Astrocyte (in vitro differentiated cells and primary cell): ENCODE measurements at regions not wholly inside any gene's neighbourhood (a gene's known extent, or its start where the extent isn't known, plus 50 kb on each side); places are given as distances from the start of the nearest gene placed in this dataset.
A peak's percentile ranks its signal among the peaks of the same experiment; 100 is the strongest.

Experiments
- DNase-seq: peaks from one replicate; pipeline ENCODE4 v3.0.0-alpha.2; 2010; ENCODE audit warnings: low read depth
- FAIRE-seq: peaks from 2 replicates; lab custom pipeline; 2011; peaks lifted over from hg19 to GRCh38; lab: Jason Lieb, UNC
- H2AFZ ChIP-seq: 2 replicates; pipeline ENCODE4 v1.6.0; 2012; ENCODE audit warnings: low read depth, low read length, inconsistent platforms
- H3K27ac ChIP-seq: 2 replicates; pipeline ENCODE4 v1.5.1; 2011; ENCODE audit warnings: low read depth, low read length, inconsistent platforms
- H3K27me3 ChIP-seq: 2 replicates; pipeline ENCODE4 v1.6.0; 2011; ENCODE audit warnings: low read length, inconsistent platforms; ENCODE audit not compliant: insufficient read depth
- H3K36me3 ChIP-seq: 2 replicates; pipeline ENCODE4 v1.5.1; 2011; ENCODE audit warnings: low read length, inconsistent platforms; ENCODE audit not compliant: insufficient read depth
- H3K4me1 ChIP-seq: 2 replicates; pipeline ENCODE4 v1.5.1; 2011; ENCODE audit warnings: low read length, inconsistent platforms; ENCODE audit not compliant: insufficient read depth
- H3K4me2 ChIP-seq: 2 replicates; pipeline ENCODE4 v1.6.0; 2012; ENCODE audit warnings: low read length, inconsistent platforms
- H3K4me3 ChIP-seq: 2 replicates; pipeline ENCODE4 v1.5.1; 2011; ENCODE audit warnings: low read depth, mild to moderate bottlenecking, low read length, inconsistent platforms; ENCODE audit not compliant: insufficient read depth
- H3K79me2 ChIP-seq: 2 replicates; pipeline ENCODE4 v1.6.0; 2012; ENCODE audit warnings: mild to moderate bottlenecking, low read length, inconsistent platforms; ENCODE audit not compliant: insufficient read depth
- H3K9ac ChIP-seq: 2 replicates; pipeline ENCODE4 v1.6.0; 2012; ENCODE audit warnings: mild to moderate bottlenecking, low read length, inconsistent platforms
- H3K9me3 ChIP-seq: 2 replicates; pipeline ENCODE4 v1.5.1; 2012; ENCODE audit warnings: low read depth, mild to moderate bottlenecking, low read length, inconsistent platforms; ENCODE audit not compliant: insufficient read depth
- H4K20me1 ChIP-seq: 2 replicates; pipeline ENCODE4 v1.6.0; 2012; ENCODE audit warnings: low read length, inconsistent platforms; ENCODE audit not compliant: insufficient read depth
- H3K27ac Mint-ChIP-seq: one replicate; pipeline ENCODE4 v1.8.0; 2021; ENCODE audit warnings: mild to moderate bottlenecking, mixed read lengths; ENCODE audit not compliant: unreplicated experiment
- H3K27me3 Mint-ChIP-seq: one replicate; pipeline ENCODE4 v1.8.0; 2021; ENCODE audit warnings: low read depth, mixed read lengths; ENCODE audit not compliant: unreplicated experiment
- H3K36me3 Mint-ChIP-seq: one replicate; pipeline ENCODE4 v1.8.0; 2021; ENCODE audit warnings: low read depth, mixed read lengths; ENCODE audit not compliant: unreplicated experiment
- H3K4me1 Mint-ChIP-seq: one replicate; pipeline ENCODE4 v1.8.0; 2021; ENCODE audit warnings: low read depth, mixed read lengths; ENCODE audit not compliant: unreplicated experiment
- H3K4me3 Mint-ChIP-seq: one replicate; pipeline ENCODE4 v1.8.0; 2021; ENCODE audit warnings: mild to moderate bottlenecking, moderate library complexity, mixed read lengths; ENCODE audit not compliant: unreplicated experiment
- H3K9me3 Mint-ChIP-seq: one replicate; pipeline ENCODE4 v1.8.0; 2021; ENCODE audit warnings: mild to moderate bottlenecking, mixed read lengths; ENCODE audit not compliant: unreplicated experiment
- CTCF ChIP-seq: IDR thresholded peaks from 2 replicates; pipeline ENCODE4 v1.5.1; 2011; ENCODE audit warnings: low read depth, mild to moderate bottlenecking, inconsistent platforms, low read length, moderate library complexity; ENCODE audit not compliant: insufficient read depth
- EZH2 ChIP-seq: IDR thresholded peaks from 2 replicates; pipeline ENCODE4 v1.6.1; 2012; ENCODE audit warnings: mild to moderate bottlenecking, low read length, inconsistent platforms; ENCODE audit not compliant: insufficient read depth

- no peaks in the 10 kb centered on the region for H3K79me2 ChIP-seq
- Mint-ChIP-seq H3K27ac (no peak overlapping the region), H3K36me3 (no peaks in the 10 kb centered on the region), H3K4me3 (no peak overlapping the region), H3K27me3 (no peaks in the 10 kb centered on the region), H3K9me3 (no peaks in the 10 kb centered on the region), H3K4me1 (peaks cover 3% of the 10 kb centered on the region)
- no peak overlapping the region for H3K27ac ChIP-seq
- no peak overlapping the region for H3K4me3 ChIP-seq
- no peaks in the 10 kb centered on the region for H4K20me1 ChIP-seq
- H3K4me1 ChIP-seq = no peaks in the 10 kb centered on the region
- no peaks in the 10 kb centered on the region for H3K9me3 ChIP-seq
- no peak overlapping the region for H2AFZ ChIP-seq
- TF ChIP-seq EZH2 (no peak), CTCF (no peak)
- no peak overlapping the region for H3K9ac ChIP-seq
- no peak overlapping the region for H3K4me2 ChIP-seq
- FAIRE-seq (no peak), DNase-seq (no peak)
- H3K36me3 ChIP-seq = no peaks in the 10 kb centered on the region
- H3K27me3 ChIP-seq = no peaks in the 10 kb centered on the region
These were observed 490.0 kb downstream of the PCDH20 start for GRCh38 chr13:60925686-60926085.

GRCh38 chr13:60924856-60925255 lies 490.8 kb downstream of the PCDH20 start:
- Histone ChIP-seq H3K4me1 (no peaks in the 10 kb centered on the region), H4K20me1 (no peaks in the 10 kb centered on the region), H3K4me3 (no peak overlapping the region), H3K4me2 (no peak overlapping the region), H2AFZ (no peak overlapping the region), H3K9me3 (no peaks in the 10 kb centered on the region), H3K9ac (no peak overlapping the region), H3K79me2 (no peaks in the 10 kb centered on the region), H3K27ac (no peak overlapping the region), H3K27me3 (no peaks in the 10 kb centered on the region), H3K36me3 (no peaks in the 10 kb centered on the region)
- TF ChIP-seq CTCF (no peak), EZH2 (no peak)
- Mint-ChIP-seq H3K4me1 (peaks cover 3% of the 10 kb centered on the region), H3K36me3 (no peaks in the 10 kb centered on the region), H3K27me3 (no peaks in the 10 kb centered on the region), H3K9me3 (no peaks in the 10 kb centered on the region), H3K4me3 (no peak overlapping the region), H3K27ac (no peak overlapping the region)
- DNase-seq (no peak), FAIRE-seq (no peak)

- Mint-ChIP-seq H3K27me3 (no peaks in the 10 kb centered on the region), H3K27ac (no peak overlapping the region)
- FAIRE-seq = no peak
These were observed 492.9 kb downstream of the PCDH20 start for GRCh38 chr13:60922576-60923231.

More at GRCh38 chr13:60922576-60923231, 492.9 kb downstream of the PCDH20 start:
- H3K4me1 ChIP-seq = no peaks in the 10 kb centered on the region
- no peaks in the 10 kb centered on the region for H3K36me3 Mint-ChIP-seq
- H3K9me3 ChIP-seq = no peaks in the 10 kb centered on the region
- no peak overlapping the region for H3K9ac ChIP-seq
- no peak overlapping the region for H2AFZ ChIP-seq
- no peak overlapping the region for H3K27ac ChIP-seq
- H3K27me3 ChIP-seq = no peaks in the 10 kb centered on the region
- H3K4me2 ChIP-seq = no peak overlapping the region
- no peaks in the 10 kb centered on the region for H3K9me3 Mint-ChIP-seq
- H4K20me1 ChIP-seq = no peaks in the 10 kb centered on the region
- no peaks in the 10 kb centered on the region for H3K79me2 ChIP-seq
- TF ChIP-seq EZH2 (no peak), CTCF (no peak)
- H3K36me3 ChIP-seq = no peaks in the 10 kb centered on the region
- peak; percentile 0 for DNase-seq
- H3K4me3 ChIP-seq = no peak overlapping the region
- H3K4me3 Mint-ChIP-seq = no peak overlapping the region
- H3K4me1 Mint-ChIP-seq = peaks cover 3% of the 10 kb centered on the region
